ENCODE measurements at regions not wholly inside any gene's neighbourhood (a gene's known extent, or its start where the extent isn't known, plus 50 kb on each side); places are given as distances from the start of the nearest gene placed in this dataset.
"Not testable (repeated sequence)": the region's sequence is repeated elsewhere in the genome, so short reads cannot be mapped to it uniquely, and the experiment has no call there.

- Histone ChIP-seq H4K8ac (ENCODE audit: low read depth, low read length) (no peak overlapping the region), H3K79me2 (ENCODE audit: control insufficient read depth, insufficient read depth, low read length, poor library complexity) (no peaks in the 10 kb centered on the region), H3K79me1 (ENCODE audit: low read length) (no peaks in the 10 kb centered on the region), H3K18ac (ENCODE audit: low read length) (no peak overlapping the region), H3K14ac (ENCODE audit: low read length) (no peak overlapping the region), H3K27ac (ENCODE audit: low read depth, low read length) (no peak overlapping the region), H3K9me3 (ENCODE audit: insufficient read depth, low read depth, low read length) (no peaks in the 10 kb centered on the region), H3K4me3 (ENCODE audit: low read depth, low read length) (no peak overlapping the region), H2AK5ac (ENCODE audit: low read length) (no peak overlapping the region), H4K91ac (ENCODE audit: low read depth, low read length) (no peak overlapping the region), H2BK12ac (ENCODE audit: low read length) (no peak overlapping the region), H2BK120ac (ENCODE audit: insufficient read depth, low read length, poor library complexity) (no peak overlapping the region), H3K9ac (ENCODE audit: low read length) (no peak overlapping the region), H3K36me3 (ENCODE audit: control insufficient read depth in 1 of 2, insufficient read depth in 2 of 2, low read length in 2 of 2) (no peaks in the 10 kb centered on the region), H3K4ac (ENCODE audit: low read depth, low read length) (no peak overlapping the region), H3K4me1 (ENCODE audit: control insufficient read depth in 1 of 2, insufficient read depth in 2 of 2, low read length in 2 of 2) (no peaks in the 10 kb centered on the region), H3K4me2 (ENCODE audit: low read length) (no peak overlapping the region), H3K23ac (ENCODE audit: low read length) (no peak overlapping the region), H4K12ac (ENCODE audit: low read depth, low read length) (no peak overlapping the region), H2BK5ac (ENCODE audit: low read depth, low read length, poor library complexity) (no peak overlapping the region), H3K27me3 (ENCODE audit: insufficient read depth, low read length) (no peaks in the 10 kb centered on the region), H2AFZ (ENCODE audit: insufficient read depth, low read length, poor library complexity) (no peak overlapping the region)
- no CpG with 5 or more reads among the region's 7 CpGs for WGBS (ENCODE audit: extremely low coverage, insufficient coverage, insufficient read length)
- DNase-seq: no peak
These were observed 525.3 kb upstream of the ZNF717 start for GRCh38 chr3:76310667-76311066.

GRCh38 chr3:76311941-76312340 lies 526.6 kb upstream of the ZNF717 start:
- no peak overlapping the region for H3K4me2 ChIP-seq (ENCODE audit: low read length)
- no peak overlapping the region for H2AK5ac ChIP-seq (ENCODE audit: low read length)
- H3K23ac ChIP-seq (ENCODE audit: low read length): no peak overlapping the region
- H3K79me2 ChIP-seq (ENCODE audit: control insufficient read depth, insufficient read depth, low read length, poor library complexity): no peaks in the 10 kb centered on the region
- no peaks in the 10 kb centered on the region for H3K9me3 ChIP-seq (ENCODE audit: insufficient read depth, low read depth, low read length)
- no peak overlapping the region for H3K27ac ChIP-seq (ENCODE audit: low read depth, low read length)
- H2AFZ ChIP-seq (ENCODE audit: insufficient read depth, low read length, poor library complexity): no peak overlapping the region
- peaks cover 0 to 1% of the 10 kb centered on the region in 2 experiments for H3K36me3 ChIP-seq (ENCODE audit: control insufficient read depth in 1 of 2, insufficient read depth in 2 of 2, low read length in 2 of 2)
- no peaks in the 10 kb centered on the region for H3K4me1 ChIP-seq (ENCODE audit: control insufficient read depth in 1 of 2, insufficient read depth in 2 of 2, low read length in 2 of 2)
- no peak overlapping the region for H2BK5ac ChIP-seq (ENCODE audit: low read depth, low read length, poor library complexity)
- H3K79me1 ChIP-seq (ENCODE audit: low read length): no peaks in the 10 kb centered on the region
- no peak overlapping the region for H4K12ac ChIP-seq (ENCODE audit: low read depth, low read length)
- no peak overlapping the region for H3K14ac ChIP-seq (ENCODE audit: low read length)
- no peak overlapping the region for H2BK12ac ChIP-seq (ENCODE audit: low read length)
- H4K8ac ChIP-seq (ENCODE audit: low read depth, low read length): no peak overlapping the region
- no peak overlapping the region for H3K9ac ChIP-seq (ENCODE audit: low read length)
- no peak overlapping the region for H4K91ac ChIP-seq (ENCODE audit: low read depth, low read length)
- DNase-seq: no peak
- H3K4me3 ChIP-seq (ENCODE audit: low read depth, low read length): no peak overlapping the region
- H3K4ac ChIP-seq (ENCODE audit: low read depth, low read length): no peak overlapping the region
- no peak overlapping the region for H2BK120ac ChIP-seq (ENCODE audit: insufficient read depth, low read length, poor library complexity)
- no peaks in the 10 kb centered on the region for H3K27me3 ChIP-seq (ENCODE audit: insufficient read depth, low read length)
- H3K18ac ChIP-seq (ENCODE audit: low read length): no peak overlapping the region
- no CpG with 5 or more reads among the region's 4 CpGs for WGBS (ENCODE audit: extremely low coverage, insufficient coverage, insufficient read length)

- H3K4ac ChIP-seq (ENCODE audit: low read depth, low read length); H4K12ac ChIP-seq (ENCODE audit: low read depth, low read length); H4K8ac ChIP-seq (ENCODE audit: low read depth, low read length); H2BK12ac ChIP-seq (ENCODE audit: low read length); H3K79me1 ChIP-seq (ENCODE audit: low read length); H3K36me3 ChIP-seq (ENCODE audit: control insufficient read depth in 1 of 2, insufficient read depth in 2 of 2, low read length in 2 of 2); DNase-seq; H3K9me3 ChIP-seq (ENCODE audit: insufficient read depth, low read depth, low read length); H2BK120ac ChIP-seq (ENCODE audit: insufficient read depth, low read length, poor library complexity); H3K79me2 ChIP-seq (ENCODE audit: control insufficient read depth, insufficient read depth, low read length, poor library complexity); H2BK5ac ChIP-seq (ENCODE audit: low read depth, low read length, poor library complexity); H4K91ac ChIP-seq (ENCODE audit: low read depth, low read length); H3K4me3 ChIP-seq (ENCODE audit: low read depth, low read length); H3K4me2 ChIP-seq (ENCODE audit: low read length); H3K9ac ChIP-seq (ENCODE audit: low read length); H3K18ac ChIP-seq (ENCODE audit: low read length); H3K14ac ChIP-seq (ENCODE audit: low read length); H2AFZ ChIP-seq (ENCODE audit: insufficient read depth, low read length, poor library complexity); H3K4me1 ChIP-seq (ENCODE audit: control insufficient read depth in 1 of 2, insufficient read depth in 2 of 2, low read length in 2 of 2); H3K27me3 ChIP-seq (ENCODE audit: insufficient read depth, low read length); H2AK5ac ChIP-seq (ENCODE audit: low read length); H3K23ac ChIP-seq (ENCODE audit: low read length): not testable (repeated sequence)
- no CpG with 5 or more reads among the region's 6 CpGs for WGBS (ENCODE audit: extremely low coverage, insufficient coverage, insufficient read length)
- peak overlapping the region; percentile 34 for H3K27ac ChIP-seq (ENCODE audit: low read depth, low read length)
These were observed 530.6 kb upstream of the ZNF717 start for GRCh38 chr3:76315906-76316305.

GRCh38 chr3:76321614-76322013 lies 536.3 kb upstream of the ZNF717 start:
- Histone ChIP-seq H3K14ac (ENCODE audit: low read length) (no peak overlapping the region), H3K23ac (ENCODE audit: low read length) (no peak overlapping the region), H3K27me3 (ENCODE audit: insufficient read depth, low read length) (no peaks in the 10 kb centered on the region), H3K18ac (ENCODE audit: low read length) (no peak overlapping the region), H4K8ac (ENCODE audit: low read depth, low read length) (no peak overlapping the region), H3K36me3 (ENCODE audit: control insufficient read depth in 1 of 2, insufficient read depth in 2 of 2, low read length in 2 of 2) (peaks cover 0 to 1% of the 10 kb centered on the region in 2 experiments), H3K9ac (ENCODE audit: low read length) (no peak overlapping the region), H4K12ac (ENCODE audit: low read depth, low read length) (no peak overlapping the region), H2AFZ (ENCODE audit: insufficient read depth, low read length, poor library complexity) (no peak overlapping the region), H3K4me2 (ENCODE audit: low read length) (no peak overlapping the region), H3K79me2 (ENCODE audit: control insufficient read depth, insufficient read depth, low read length, poor library complexity) (no peaks in the 10 kb centered on the region), H3K4me1 (ENCODE audit: control insufficient read depth in 1 of 2, insufficient read depth in 2 of 2, low read length in 2 of 2) (no peaks in the 10 kb centered on the region), H3K4ac (ENCODE audit: low read depth, low read length) (no peak overlapping the region), H3K9me3 (ENCODE audit: insufficient read depth, low read depth, low read length) (no peaks in the 10 kb centered on the region), H3K4me3 (ENCODE audit: low read depth, low read length) (no peak overlapping the region), H3K27ac (ENCODE audit: low read depth, low read length) (no peak overlapping the region), H2BK120ac (ENCODE audit: insufficient read depth, low read length, poor library complexity) (no peak overlapping the region), H2BK5ac (ENCODE audit: low read depth, low read length, poor library complexity) (no peak overlapping the region), H2BK12ac (ENCODE audit: low read length) (no peak overlapping the region), H3K79me1 (ENCODE audit: low read length) (no peaks in the 10 kb centered on the region), H2AK5ac (ENCODE audit: low read length) (no peak overlapping the region), H4K91ac (ENCODE audit: low read depth, low read length) (no peak overlapping the region)
- WGBS (ENCODE audit: extremely low coverage, insufficient coverage, insufficient read length): no CpG with 5 or more reads among the region's 4 CpGs
- no peak for DNase-seq
